K562 (cell line): ENCODE measurements at regions not wholly inside any gene's neighbourhood (a gene's known extent, or its start where the extent isn't known, plus 50 kb on each side); places are given as distances from the start of the nearest gene placed in this dataset.

ENCODE experiments used
- ATAC-seq: fragments of 200-7000 bp; cut with Tn5 transposase; 3 replicates; pipeline ENCODE4 v1.9.1; 2020; ENCODE audit warnings: moderate library complexity
- BruUV-seq: library from RNA; stranded (reverse); fragments of 400-500 nt; replicated peaks from 2 replicates; lab custom pipeline; 2021; lab: Mats Ljungman, UMichigan
- CTCF ChIA-PET: fragments of 300-600 bp; formaldehyde crosslinking; extraction: SDS; loops from one replicate; lab custom pipeline; 2021; ENCODE audit warnings: low intra/inter-chr PET ratio; lab: Yijun Ruan, JAX
- POLR2A ChIA-PET: fragments of 300-600, 350-650 bp; sonication (Branson Sonifier 250); formaldehyde crosslinking; extraction: SDS; loops from one replicate; lab custom pipeline; 2021; ENCODE audit warnings: antibody characterized with exemption, inconsistent platforms; lab: Yijun Ruan, JAX
- DNase-seq, 4 experiments: peaks; one replicate each; pipeline versions ENCODE4 v3.0.0 to v3.0.0-alpha.2; 2011 to 2018; ENCODE audit warnings: low spot score in 3 of 4, mixed read lengths in 3 of 4; ENCODE audit errors: extremely low read depth in 1 of 4
- FAIRE-seq: peaks from 2 replicates; lab custom pipeline; 2011; peaks lifted over from hg19 to GRCh38; lab: Jason Lieb, UNC
- H2AFZ ChIP-seq: 2 replicates; pipeline ENCODE4 v1.6.0; 2011; ENCODE audit warnings: low read depth, low read length, control low read depth, inconsistent platforms
- H3K27ac ChIP-seq: fragments of 200-600 bp; 3 replicates; pipeline ENCODE4 v1.8.0; 2011; ENCODE audit warnings: low read depth, mild to moderate bottlenecking, control low read depth, inconsistent platforms, low read length, moderate library complexity, mixed read lengths; ENCODE audit errors: extremely low read depth
- H3K27me3 ChIP-seq, 2 experiments: fragments of 300-600 bp in 1 of 2; 2 replicates in 1 of 2; 3 replicates in 1 of 2; pipeline versions ENCODE4 v1.6.0 to v1.8.0; 2011; ENCODE audit warnings: inconsistent platforms in 2 of 2, low read length in 2 of 2, mild to moderate bottlenecking in 1 of 2, mixed read lengths in 1 of 2, moderate library complexity in 1 of 2; ENCODE audit not compliant: control insufficient read depth in 2 of 2, insufficient read depth in 2 of 2
- H3K36me3 ChIP-seq: fragments of 300-600 bp; 3 replicates; pipeline ENCODE4 v1.8.0; 2011; ENCODE audit warnings: mild to moderate bottlenecking, low read length, inconsistent platforms; ENCODE audit not compliant: control insufficient read depth, insufficient read depth
- H3K4me1 ChIP-seq, 2 experiments: fragments of 200-600 bp in 1 of 2; replicated peaks in 1 of 2; 2 replicates in 1 of 2; 3 replicates in 1 of 2; pipeline versions ENCODE4 v1.5.1 to v1.8.0; 2011; ENCODE audit warnings: inconsistent platforms in 2 of 2, low read length in 2 of 2, mild to moderate bottlenecking in 1 of 2, mixed read lengths in 1 of 2, moderate library complexity in 1 of 2; ENCODE audit not compliant: control insufficient read depth in 2 of 2, insufficient read depth in 2 of 2
- H3K4me2 ChIP-seq: 2 replicates; pipeline ENCODE4 v1.6.1; 2011; ENCODE audit warnings: low read length, control low read depth, inconsistent platforms, mixed read lengths; ENCODE audit not compliant: insufficient read depth
- H3K4me3 ChIP-seq: fragments of 200-600 bp; sonication (generic), shearing (Covaris generic); 2 replicates; pipeline ENCODE4 v1.5.1; 2016; ENCODE audit warnings: control low read depth, inconsistent platforms
- H3K79me2 ChIP-seq: fragments of 200-600 bp; 3 replicates; pipeline ENCODE4 v1.8.0; 2011; ENCODE audit warnings: low read length, inconsistent platforms; ENCODE audit not compliant: control insufficient read depth, insufficient read depth
- H3K9ac ChIP-seq, 2 experiments: 2 replicates each; pipeline versions ENCODE4 v1.6.0 to v1.6.1; 2011; ENCODE audit warnings: low read depth in 2 of 2, low read length in 2 of 2, control low read depth in 1 of 2, inconsistent platforms in 1 of 2, mild to moderate bottlenecking in 1 of 2, mixed read lengths in 1 of 2; ENCODE audit not compliant: insufficient read depth in 1 of 2
- H3K9me1 ChIP-seq: one replicate; pipeline ENCODE4 v1.6.0; 2011; ENCODE audit warnings: inconsistent platforms, mild to moderate bottlenecking, low read length, moderate library complexity; ENCODE audit not compliant: control insufficient read depth, insufficient read depth
- H3K9me3 ChIP-seq: replicated peaks from 2 replicates; pipeline ENCODE4 v1.5.1; 2011; ENCODE audit warnings: low read depth, low read length, inconsistent platforms; ENCODE audit not compliant: control insufficient read depth, insufficient read depth
- H4K20me1 ChIP-seq: replicated peaks from 2 replicates; pipeline ENCODE4 v1.6.1; 2011; ENCODE audit warnings: low read length, inconsistent platforms, mixed read lengths; ENCODE audit not compliant: control insufficient read depth, insufficient read depth
- EP300 ChIP-seq: IDR thresholded peaks from 2 replicates; pipeline ENCODE4 v1.6.1; 2012; ENCODE audit warnings: low read length, improper control_type of control experiment
- FOXK1 ChIP-seq: sonication (generic); formaldehyde crosslinking; IDR thresholded peaks from 2 replicates; pipeline ENCODE4 v1.8.0; 2022; ENCODE audit warnings: missing genetic modification reagents, mild to moderate bottlenecking, borderline replicate concordance
- GATAD2B ChIP-seq: fragments of 450-650 bp; IDR thresholded peaks from 2 replicates; pipeline ENCODE4 v1.6.1; 2017; ENCODE audit warnings: mild to moderate bottlenecking, borderline replicate concordance
- HES1 ChIP-seq: fragments of 450-650 bp; IDR thresholded peaks from 2 replicates; pipeline ENCODE4 v1.6.1; 2016; ENCODE audit warnings: low read depth, mild to moderate bottlenecking, moderate library complexity
- SMAD4 ChIP-seq: fragments of 250-450 bp; sonication (Bioruptor Pico); conservative IDR thresholded peaks from 2 replicates; pipeline ENCODE4 v1.8.0; 2021; ENCODE audit warnings: inconsistent platforms, mild to moderate bottlenecking, moderate library complexity
- TOE1 ChIP-seq, 2 experiments: fragments of 450-650 bp in 1 of 2; sonication (generic) in 1 of 2; formaldehyde crosslinking in 1 of 2; IDR thresholded peaks; 2 replicates each; pipeline versions ENCODE4 v1.7.1 to v1.8.0; 2016 to 2022; ENCODE audit warnings: borderline replicate concordance in 2 of 2, mild to moderate bottlenecking in 2 of 2, antibody characterized with exemption in 1 of 2, inconsistent platforms in 1 of 2, low read depth in 1 of 2, missing genetic modification reagents in 1 of 2, moderate library complexity in 1 of 2
- ZC3H4 ChIP-seq: sonication (generic); formaldehyde crosslinking; IDR thresholded peaks from 2 replicates; pipeline ENCODE4 v1.9.0; 2021; ENCODE audit warnings: missing genetic modification reagents, borderline replicate concordance
- ZNF175 ChIP-seq: fragments of 200-800 bp; sonication (Bioruptor generic); IDR thresholded peaks from 2 replicates; pipeline ENCODE4 v1.6.1; 2016; ENCODE audit warnings: low read depth, mild to moderate bottlenecking, missing genetic modification characterization, missing compliant biosample characterization
- ZNF444 ChIP-seq: fragments of 250-450 bp; sonication (Bioruptor Pico); IDR thresholded peaks from 2 replicates; pipeline ENCODE4 v1.4.0; 2020; ENCODE audit warnings: mild to moderate bottlenecking, moderate library complexity
- WGBS: fragments of 100-300 bp; shearing (Covaris generic); methylation state at CpG from one replicate; pipeline ENCODE4 v1.1.6; 2016; ENCODE audit warnings: low coverage, mixed read lengths; ENCODE audit not compliant: insufficient coverage; ENCODE audit errors: missing lambda C conversion rate; 5-methylcytosine and 5-hydroxymethylcytosine counted together
- in situ Hi-C: fragments of 300-500 bp; cut with MboI; formaldehyde crosslinking; loops from 4 replicates; pipeline ENCODE4 v1.15.0; 2018; ENCODE audit warnings: inconsistent platforms, mixed read lengths
- intact Hi-C: fragments of 100-400 bp; cut with micrococcal nuclease; formaldehyde crosslinking; loops from 2 replicates; pipeline ENCODE4 v1.14.2; 2022
- TF ChIP-seq, protein P1 (sequence below): sonication (generic); formaldehyde crosslinking; IDR thresholded peaks from 2 replicates; pipeline ENCODE4 v1.8.1; 2023; ENCODE audit warnings: mild to moderate bottlenecking, missing genetic modification reagents
- TF ChIP-seq, protein P2 (sequence below): sonication (generic); formaldehyde crosslinking; IDR thresholded peaks from 2 replicates; pipeline ENCODE4 v1.8.0; 2023; ENCODE audit warnings: mild to moderate bottlenecking, missing genetic modification reagents
- TF ChIP-seq, protein P3 (sequence below), 3 experiments: IDR thresholded peaks in 2 of 3; conservative IDR thresholded peaks in 1 of 3; 2 replicates each; pipeline ENCODE4 v1.5.1; 2011 to 2012; ENCODE audit warnings: low read length in 3 of 3, mild to moderate bottlenecking in 3 of 3, control low read depth in 2 of 3, improper control_type of control experiment in 1 of 3, inconsistent platforms in 1 of 3, low read depth in 1 of 3, mixed read lengths in 1 of 3, moderate library complexity in 1 of 3; ENCODE audit not compliant: insufficient read depth in 2 of 3

GRCh38 chr5:89168766-89169165 lies 285.8 kb upstream of the MEF2C start:
- 51% methylated on average over 3 of the region's 3 CpGs for WGBS
- no peaks in the 10 kb centered on the region for H3K36me3 ChIP-seq
- CTCF ChIA-PET: no interaction called here
- FAIRE-seq: no peak
- peak overlapping the region; percentile 19; the same call in 1 of the 2 replicates for H2AFZ ChIP-seq
- no TSS peak for BruUV-seq
- H3K4me1 ChIP-seq: peaks cover 0 to 2% of the 10 kb centered on the region in 2 experiments; a peak in 2 of 5 replicates
- H4K20me1 ChIP-seq: no peaks in the 10 kb centered on the region
- H3K9ac ChIP-seq: no peak overlapping the region
- H3K9me1 ChIP-seq: no peaks in the 10 kb centered on the region
- peaks cover 2% of the 10 kb centered on the region for H3K9me3 ChIP-seq
- DNase-seq: no peak
- ATAC-seq: no peak
- no peak overlapping the region for H3K4me3 ChIP-seq
- in situ Hi-C loops (no loop called here), intact Hi-C loops (no loop called here)
- no peak overlapping the region for H3K4me2 ChIP-seq
- no peaks in the 10 kb centered on the region for H3K79me2 ChIP-seq
- POLR2A ChIA-PET: no interaction called here
- no peaks in the 10 kb centered on the region for H3K27me3 ChIP-seq
- H3K27ac ChIP-seq: no peak overlapping the region
- no peak for TF ChIP-seq ZC3H4 (CRISPR knock-in tag)
- TF ChIP-seq ZNF444 (CRISPR knock-in tag): no peak
- TF ChIP-seq HES1: no peak
- TF ChIP-seq, protein P1, sequence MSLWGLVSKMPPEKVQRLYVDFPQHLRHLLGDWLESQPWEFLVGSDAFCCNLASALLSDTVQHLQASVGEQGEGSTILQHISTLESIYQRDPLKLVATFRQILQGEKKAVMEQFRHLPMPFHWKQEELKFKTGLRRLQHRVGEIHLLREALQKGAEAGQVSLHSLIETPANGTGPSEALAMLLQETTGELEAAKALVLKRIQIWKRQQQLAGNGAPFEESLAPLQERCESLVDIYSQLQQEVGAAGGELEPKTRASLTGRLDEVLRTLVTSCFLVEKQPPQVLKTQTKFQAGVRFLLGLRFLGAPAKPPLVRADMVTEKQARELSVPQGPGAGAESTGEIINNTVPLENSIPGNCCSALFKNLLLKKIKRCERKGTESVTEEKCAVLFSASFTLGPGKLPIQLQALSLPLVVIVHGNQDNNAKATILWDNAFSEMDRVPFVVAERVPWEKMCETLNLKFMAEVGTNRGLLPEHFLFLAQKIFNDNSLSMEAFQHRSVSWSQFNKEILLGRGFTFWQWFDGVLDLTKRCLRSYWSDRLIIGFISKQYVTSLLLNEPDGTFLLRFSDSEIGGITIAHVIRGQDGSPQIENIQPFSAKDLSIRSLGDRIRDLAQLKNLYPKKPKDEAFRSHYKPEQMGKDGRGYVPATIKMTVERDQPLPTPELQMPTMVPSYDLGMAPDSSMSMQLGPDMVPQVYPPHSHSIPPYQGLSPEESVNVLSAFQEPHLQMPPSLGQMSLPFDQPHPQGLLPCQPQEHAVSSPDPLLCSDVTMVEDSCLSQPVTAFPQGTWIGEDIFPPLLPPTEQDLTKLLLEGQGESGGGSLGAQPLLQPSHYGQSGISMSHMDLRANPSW (CRISPR knock-in tag): no peak
- TF ChIP-seq, protein P2, sequence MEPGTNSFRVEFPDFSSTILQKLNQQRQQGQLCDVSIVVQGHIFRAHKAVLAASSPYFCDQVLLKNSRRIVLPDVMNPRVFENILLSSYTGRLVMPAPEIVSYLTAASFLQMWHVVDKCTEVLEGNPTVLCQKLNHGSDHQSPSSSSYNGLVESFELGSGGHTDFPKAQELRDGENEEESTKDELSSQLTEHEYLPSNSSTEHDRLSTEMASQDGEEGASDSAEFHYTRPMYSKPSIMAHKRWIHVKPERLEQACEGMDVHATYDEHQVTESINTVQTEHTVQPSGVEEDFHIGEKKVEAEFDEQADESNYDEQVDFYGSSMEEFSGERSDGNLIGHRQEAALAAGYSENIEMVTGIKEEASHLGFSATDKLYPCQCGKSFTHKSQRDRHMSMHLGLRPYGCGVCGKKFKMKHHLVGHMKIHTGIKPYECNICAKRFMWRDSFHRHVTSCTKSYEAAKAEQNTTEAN: no peak
- no peak for TF ChIP-seq FOXK1
- TF ChIP-seq TOE1 (IDR thresholded peaks at IDR 0.05; ENCODE audit: borderline replicate concordance): no peak
- TF ChIP-seq TOE1 (CRISPR knock-in tag; IDR thresholded peaks at IDR 0.05; ENCODE audit: borderline replicate concordance, low read depth): no peak
- TF ChIP-seq, protein P3, sequence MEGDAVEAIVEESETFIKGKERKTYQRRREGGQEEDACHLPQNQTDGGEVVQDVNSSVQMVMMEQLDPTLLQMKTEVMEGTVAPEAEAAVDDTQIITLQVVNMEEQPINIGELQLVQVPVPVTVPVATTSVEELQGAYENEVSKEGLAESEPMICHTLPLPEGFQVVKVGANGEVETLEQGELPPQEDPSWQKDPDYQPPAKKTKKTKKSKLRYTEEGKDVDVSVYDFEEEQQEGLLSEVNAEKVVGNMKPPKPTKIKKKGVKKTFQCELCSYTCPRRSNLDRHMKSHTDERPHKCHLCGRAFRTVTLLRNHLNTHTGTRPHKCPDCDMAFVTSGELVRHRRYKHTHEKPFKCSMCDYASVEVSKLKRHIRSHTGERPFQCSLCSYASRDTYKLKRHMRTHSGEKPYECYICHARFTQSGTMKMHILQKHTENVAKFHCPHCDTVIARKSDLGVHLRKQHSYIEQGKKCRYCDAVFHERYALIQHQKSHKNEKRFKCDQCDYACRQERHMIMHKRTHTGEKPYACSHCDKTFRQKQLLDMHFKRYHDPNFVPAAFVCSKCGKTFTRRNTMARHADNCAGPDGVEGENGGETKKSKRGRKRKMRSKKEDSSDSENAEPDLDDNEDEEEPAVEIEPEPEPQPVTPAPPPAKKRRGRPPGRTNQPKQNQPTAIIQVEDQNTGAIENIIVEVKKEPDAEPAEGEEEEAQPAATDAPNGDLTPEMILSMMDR (IDR thresholded peaks at IDR 0.05 in 2 of 3, conservative IDR thresholded peaks at IDR 0.05 in 1 of 3; ENCODE audit: insufficient read depth in 2 of 3, low read depth in 1 of 3, low read length in 3 of 3): no peak
- TF ChIP-seq EP300: no peak
- TF ChIP-seq ZNF175 (CRISPR knock-in tag): no peak
- TF ChIP-seq SMAD4 (CRISPR knock-in tag): no peak
- TF ChIP-seq GATAD2B: no peak
